Ovary (tissue), 3 donors: ENCODE measurements at regions not wholly inside any gene's neighbourhood (a gene's known extent, or its start where the extent isn't known, plus 50 kb on each side); places are given as distances from the start of the nearest gene placed in this dataset.

ENCODE experiments used
- POLR2A ChIP-seq: fragments of 450-650 bp; IDR thresholded peaks from one replicate; pipeline ENCODE4 v1.6.1; 2017; ENCODE audit warnings: antibody characterized with exemption, mild to moderate bottlenecking, moderate library complexity
- TF ChIP-seq, protein P1 (sequence below), 3 donors: fragments of 450-650 bp in 2 of 3; fragments of 200-600 bp in 1 of 3; IDR thresholded peaks; one replicate each; pipeline versions ENCODE4 v1.5.1 to v1.8.0; 2016 to 2022; ENCODE audit warnings: antibody characterized with exemption in 3 of 3, mild to moderate bottlenecking in 1 of 3
- donor health status: DM: no; HTN: no; CAD: no.

- TF ChIP-seq, protein P1, sequence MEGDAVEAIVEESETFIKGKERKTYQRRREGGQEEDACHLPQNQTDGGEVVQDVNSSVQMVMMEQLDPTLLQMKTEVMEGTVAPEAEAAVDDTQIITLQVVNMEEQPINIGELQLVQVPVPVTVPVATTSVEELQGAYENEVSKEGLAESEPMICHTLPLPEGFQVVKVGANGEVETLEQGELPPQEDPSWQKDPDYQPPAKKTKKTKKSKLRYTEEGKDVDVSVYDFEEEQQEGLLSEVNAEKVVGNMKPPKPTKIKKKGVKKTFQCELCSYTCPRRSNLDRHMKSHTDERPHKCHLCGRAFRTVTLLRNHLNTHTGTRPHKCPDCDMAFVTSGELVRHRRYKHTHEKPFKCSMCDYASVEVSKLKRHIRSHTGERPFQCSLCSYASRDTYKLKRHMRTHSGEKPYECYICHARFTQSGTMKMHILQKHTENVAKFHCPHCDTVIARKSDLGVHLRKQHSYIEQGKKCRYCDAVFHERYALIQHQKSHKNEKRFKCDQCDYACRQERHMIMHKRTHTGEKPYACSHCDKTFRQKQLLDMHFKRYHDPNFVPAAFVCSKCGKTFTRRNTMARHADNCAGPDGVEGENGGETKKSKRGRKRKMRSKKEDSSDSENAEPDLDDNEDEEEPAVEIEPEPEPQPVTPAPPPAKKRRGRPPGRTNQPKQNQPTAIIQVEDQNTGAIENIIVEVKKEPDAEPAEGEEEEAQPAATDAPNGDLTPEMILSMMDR (IDR thresholded peaks at IDR 0.05), result no peak
- TF ChIP-seq POLR2A, result no peak
Observed at GRCh38 chr18:30694773-30695172, 347.8 kb downstream of the DSC3 start.
